ENCODE measurements at regions not wholly inside any gene's neighbourhood (a gene's known extent, or its start where the extent isn't known, plus 50 kb on each side); places are given as distances from the start of the nearest gene placed in this dataset.

- TF ChIP-seq, protein P1, sequence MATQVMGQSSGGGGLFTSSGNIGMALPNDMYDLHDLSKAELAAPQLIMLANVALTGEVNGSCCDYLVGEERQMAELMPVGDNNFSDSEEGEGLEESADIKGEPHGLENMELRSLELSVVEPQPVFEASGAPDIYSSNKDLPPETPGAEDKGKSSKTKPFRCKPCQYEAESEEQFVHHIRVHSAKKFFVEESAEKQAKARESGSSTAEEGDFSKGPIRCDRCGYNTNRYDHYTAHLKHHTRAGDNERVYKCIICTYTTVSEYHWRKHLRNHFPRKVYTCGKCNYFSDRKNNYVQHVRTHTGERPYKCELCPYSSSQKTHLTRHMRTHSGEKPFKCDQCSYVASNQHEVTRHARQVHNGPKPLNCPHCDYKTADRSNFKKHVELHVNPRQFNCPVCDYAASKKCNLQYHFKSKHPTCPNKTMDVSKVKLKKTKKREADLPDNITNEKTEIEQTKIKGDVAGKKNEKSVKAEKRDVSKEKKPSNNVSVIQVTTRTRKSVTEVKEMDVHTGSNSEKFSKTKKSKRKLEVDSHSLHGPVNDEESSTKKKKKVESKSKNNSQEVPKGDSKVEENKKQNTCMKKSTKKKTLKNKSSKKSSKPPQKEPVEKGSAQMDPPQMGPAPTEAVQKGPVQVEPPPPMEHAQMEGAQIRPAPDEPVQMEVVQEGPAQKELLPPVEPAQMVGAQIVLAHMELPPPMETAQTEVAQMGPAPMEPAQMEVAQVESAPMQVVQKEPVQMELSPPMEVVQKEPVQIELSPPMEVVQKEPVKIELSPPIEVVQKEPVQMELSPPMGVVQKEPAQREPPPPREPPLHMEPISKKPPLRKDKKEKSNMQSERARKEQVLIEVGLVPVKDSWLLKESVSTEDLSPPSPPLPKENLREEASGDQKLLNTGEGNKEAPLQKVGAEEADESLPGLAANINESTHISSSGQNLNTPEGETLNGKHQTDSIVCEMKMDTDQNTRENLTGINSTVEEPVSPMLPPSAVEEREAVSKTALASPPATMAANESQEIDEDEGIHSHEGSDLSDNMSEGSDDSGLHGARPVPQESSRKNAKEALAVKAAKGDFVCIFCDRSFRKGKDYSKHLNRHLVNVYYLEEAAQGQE (IDR thresholded peaks at IDR 0.05; ENCODE audit: unreplicated experiment): no peak
- TF ChIP-seq ZNF331 (CRISPR knock-in tag; IDR thresholded peaks at IDR 0.05; ENCODE audit: low read depth) (no peak), EZH2 (IDR thresholded peaks at IDR 0.05; ENCODE audit: low read depth, unreplicated experiment) (no peak), CTCF (conservative IDR thresholded peaks at IDR 0.05; ENCODE audit: low read depth in 2 of 2) (no peak), POLR2AphosphoS5 (IDR thresholded peaks at IDR 0.05; ENCODE audit: low read depth) (no peak), EZH2phosphoT487 (IDR thresholded peaks at IDR 0.05; ENCODE audit: unreplicated experiment) (no peak), NANOG (IDR thresholded peaks at IDR 0.05; ENCODE audit: borderline replicate concordance) (no peak), CREB1 (CRISPR knock-in tag; IDR thresholded peaks at IDR 0.05; ENCODE audit: low read depth) (no peak)
- TF ChIP-seq, protein P2, sequence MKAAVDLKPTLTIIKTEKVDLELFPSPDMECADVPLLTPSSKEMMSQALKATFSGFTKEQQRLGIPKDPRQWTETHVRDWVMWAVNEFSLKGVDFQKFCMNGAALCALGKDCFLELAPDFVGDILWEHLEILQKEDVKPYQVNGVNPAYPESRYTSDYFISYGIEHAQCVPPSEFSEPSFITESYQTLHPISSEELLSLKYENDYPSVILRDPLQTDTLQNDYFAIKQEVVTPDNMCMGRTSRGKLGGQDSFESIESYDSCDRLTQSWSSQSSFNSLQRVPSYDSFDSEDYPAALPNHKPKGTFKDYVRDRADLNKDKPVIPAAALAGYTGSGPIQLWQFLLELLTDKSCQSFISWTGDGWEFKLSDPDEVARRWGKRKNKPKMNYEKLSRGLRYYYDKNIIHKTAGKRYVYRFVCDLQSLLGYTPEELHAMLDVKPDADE (IDR thresholded peaks at IDR 0.05): no peak
These were observed 200.2 kb upstream of the RBFOX1 start for GRCh38 chr16:7132465-7132864.
